Heart right ventricle (tissue), 16 donors: ENCODE measurements at regions not wholly inside any gene's neighbourhood (a gene's known extent, or its start where the extent isn't known, plus 50 kb on each side); places are given as distances from the start of the nearest gene placed in this dataset.

Experiments used
- ATAC-seq, 8 donors: fragments of 200-7000 bp; cut with Tn5 transposase; one replicate each; pipeline ENCODE4 v1.9.1; 2020; ENCODE audit warnings: mild to moderate bottlenecking in 8 of 8, moderate library complexity in 8 of 8, moderate number of reproducible peaks in 1 of 8
- DNase-seq, 2 donors: peaks; one replicate each; pipeline ENCODE4 v3.0.0-alpha.2; 2020
- H3K27ac ChIP-seq, 10 donors: fragments of 200-600 bp; sonication (generic) in 2 of 10; one replicate each; pipeline versions ENCODE4 v1.5.0 to v1.8.0; 2020 to 2022; ENCODE audit warnings: mild to moderate bottlenecking in 3 of 10
- H3K27me3 ChIP-seq, 7 donors: fragments of 200-600 bp; one replicate each; pipeline ENCODE4 v1.8.0; 2021 to 2022; ENCODE audit warnings: mild to moderate bottlenecking in 2 of 7
- H3K36me3 ChIP-seq, 9 donors: fragments of 200-600 bp; sonication (generic) in 1 of 9; one replicate each; pipeline versions ENCODE4 v1.5.0 to v1.8.0; 2020 to 2022; ENCODE audit warnings: mild to moderate bottlenecking in 2 of 9
- H3K4me1 ChIP-seq, 9 donors: fragments of 200-600 bp; sonication (generic) in 1 of 9; one replicate each; pipeline versions ENCODE4 v1.5.0 to v1.8.0; 2020 to 2022; ENCODE audit warnings: mild to moderate bottlenecking in 4 of 9
- H3K4me3 ChIP-seq, 10 donors: fragments of 200-600 bp; sonication (generic) in 2 of 10; one replicate each; pipeline versions ENCODE4 v1.5.0 to v1.8.0; 2020 to 2022; ENCODE audit warnings: mild to moderate bottlenecking in 7 of 10, moderate library complexity in 2 of 10
- H3K9me3 ChIP-seq, 11 donors: fragments of 200-600 bp in 10 of 11; sonication (generic) in 2 of 11; one replicate each; pipeline versions ENCODE4 v1.5.0 to v1.8.0; 2013 to 2022; ENCODE audit warnings: mild to moderate bottlenecking in 2 of 11, control low read depth in 1 of 11, moderate library complexity in 1 of 11
- CTCF ChIP-seq, 9 donors: fragments of 200-600 bp; sonication (generic) in 2 of 9; IDR thresholded peaks; one replicate each; pipeline versions ENCODE4 v1.5.0 to v1.8.0; 2021 to 2022; ENCODE audit warnings: antibody characterized with exemption in 9 of 9, mild to moderate bottlenecking in 5 of 9, moderate library complexity in 1 of 9
- WGBS, 2 donors: extraction: QIAGEN DNeasy Blood & Tissue Kit; methylation state at CpG; one replicate each; pipeline ENCODE4 v1.1.7; 2013; ENCODE audit warnings: inconsistent platforms in 1 of 2; 5-methylcytosine and 5-hydroxymethylcytosine counted together
- intact Hi-C, 10 donors: fragments of 100-400 bp; cut with DNase I; formaldehyde crosslinking; loops; one replicate each; pipeline versions ENCODE4 v1.11.1 to v1.14.2; 2022
- donor health status: Arrhythmogenic right ventricular cardiomyopathy.
- donor health status: ischemic (EF 13 %, LVEDD 7.1; RV severe dilation, severe dysfunction).
- donor health status: healthy with polysubstance abuse.
- donor health status: DM: no; HTN: yes; CAD: no.
- donor health status: DM: no; HTN: no; CAD: no.
- donor health status: ischemic (EF 25% LVEDD 6.9; RV normal size, moderate dysfunction).
- donor health status: ischemic (EF 25% LVEDD 5.7; RV mildly dilated, moderate dysfunction).
- donor health status: healthy.
- donor health status: DM: yes; HTN: yes; CAD: no.
- donor health status: Ischemic cardiomyopathy.
- donor health status: ischemic (EF 35%, LVEDD 5.7; RV mildly dilated, moderate dysfunction).
- donor health status: nonischemic (EF 11% LVEDD 7.7; RV severe dilation, severe dysfunction).
- donor health status: DM: yes; HTN: yes; CAD: no.
- donor health status: PGD.
- donor health status: ischemic (EF 29% LVEDD 5.4; RV normal size, mild dysfunction).
- donor health status: nonischemic (EF 23%, LVEDD 6.1; RV moderate dilation, normal function).

GRCh38 chr11:116052603-116053547, 548.7 kb upstream of the CADM1 start:
- Histone ChIP-seq H3K4me1 (peaks cover 0 to 5% (median 0%) of the 10 kb centered on the region in 9 donors), H3K9me3 (no peaks in the 10 kb centered on the region), H3K27ac (no peak overlapping the region), H3K4me3 (no peak overlapping the region), H3K27me3 (peaks cover 0 to 33% (median 8%) of the 10 kb centered on the region in 7 donors), H3K36me3 (no peaks in the 10 kb centered on the region)
- 64 to 65% methylated on average over 15 of the region's 15 CpGs for WGBS, 2 donors
- ATAC-seq (no peak), DNase-seq (no peak)
- intact Hi-C loops = no loop called here
- no peak for TF ChIP-seq CTCF (IDR thresholded peaks at IDR 0.05)

- no peaks in the 10 kb centered on the region for H3K36me3 ChIP-seq
- H3K4me1 ChIP-seq = peaks cover 0 to 5% (median 0%) of the 10 kb centered on the region in 9 donors
- H3K9me3 ChIP-seq = no peaks in the 10 kb centered on the region
- 90 to 91% methylated on average over 7 of the region's 7 CpGs for WGBS, 2 donors
- no peak for DNase-seq
- H3K27me3 ChIP-seq = peaks cover 0 to 28% (median 8%) of the 10 kb centered on the region in 7 donors
- ATAC-seq = no peak
- no peak overlapping the region for H3K4me3 ChIP-seq
- H3K27ac ChIP-seq = no peak overlapping the region
- intact Hi-C loops = no loop called here
- no peak for TF ChIP-seq CTCF (IDR thresholded peaks at IDR 0.05)
Observed at GRCh38 chr11:116051494-116051893, 547.3 kb upstream of the CADM1 start.

- no peaks in the 10 kb centered on the region for H3K36me3 ChIP-seq
- no peak for DNase-seq
- no peaks in the 10 kb centered on the region for H3K9me3 ChIP-seq
- no peak overlapping the region for H3K27ac ChIP-seq
- ATAC-seq = no peak
- no peak overlapping the region for H3K4me3 ChIP-seq
- H3K4me1 ChIP-seq = peaks cover 0 to 5% (median 0%) of the 10 kb centered on the region in 9 donors
- peaks cover 0 to 35% (median 0%) of the 10 kb centered on the region in 7 donors for H3K27me3 ChIP-seq
- no peak for TF ChIP-seq CTCF (IDR thresholded peaks at IDR 0.05)
- intact Hi-C loops = no loop called here
- 33 to 48% methylated on average over 1 of the region's 1 CpG for WGBS, 2 donors
Observed at GRCh38 chr11:116049383-116049782, 545.2 kb upstream of the CADM1 start.

GRCh38 chr11:116046127-116046526, 541.9 kb upstream of the CADM1 start:
- intact Hi-C loops = no loop called here
- WGBS, 2 donors = 93 to 96% methylated on average over 6 of the region's 6 CpGs

More at GRCh38 chr11:116046127-116046526, 541.9 kb upstream of the CADM1 start:
- no peak overlapping the region for H3K27ac ChIP-seq
- H3K9me3 ChIP-seq = no peaks in the 10 kb centered on the region
- H3K27me3 ChIP-seq = peaks cover 0 to 26% (median 0%) of the 10 kb centered on the region in 7 donors
- DNase-seq = no peak
- peaks cover 0 to 5% (median 0%) of the 10 kb centered on the region in 9 donors for H3K4me1 ChIP-seq
- ATAC-seq = no peak
- no peak for TF ChIP-seq CTCF (IDR thresholded peaks at IDR 0.05)
- no peak overlapping the region for H3K4me3 ChIP-seq
- H3K36me3 ChIP-seq = no peaks in the 10 kb centered on the region
